Activated CD4-positive, alpha-beta T cell treated with anti-CD3 and anti-CD28 coated beads, Interleukin-2, amount 10 ng/mL, durations not matched to agents 7 days and 5 days (primary cell): ENCODE measurements at regions not wholly inside any gene's neighbourhood (a gene's known extent, or its start where the extent isn't known, plus 50 kb on each side); places are given as distances from the start of the nearest gene placed in this dataset.
"Not testable (repeated sequence)": the region's sequence is repeated elsewhere in the genome, so short reads cannot be mapped to it uniquely, and the experiment has no call there.

Experiments
- CTCF ChIA-PET: fragments of 350-600 bp; sonication (Branson Sonifier 250); formaldehyde crosslinking; loops from one replicate; lab custom pipeline; 2021; ENCODE audit warnings: antibody characterized with exemption; lab: Charles Lee
- POLR2A ChIA-PET: fragments of 350-600 bp; sonication (Branson Sonifier 250); formaldehyde crosslinking; loops from one replicate; lab custom pipeline; 2021; ENCODE audit warnings: antibody characterized with exemption; lab: Charles Lee
- DNase-seq: peaks from one replicate; pipeline ENCODE4 v3.0.0-alpha.2; 2020
- H3K27ac Mint-ChIP-seq: one replicate; pipeline ENCODE4 v1.8.0; 2021; ENCODE audit warnings: mild to moderate bottlenecking, moderate library complexity, mixed read lengths
- H3K27me3 Mint-ChIP-seq: one replicate; pipeline ENCODE4 v1.8.0; 2021; ENCODE audit warnings: mixed read lengths
- H3K36me3 Mint-ChIP-seq: one replicate; pipeline ENCODE4 v1.8.0; 2021; ENCODE audit warnings: low read depth, mixed read lengths
- H3K4me1 Mint-ChIP-seq: one replicate; pipeline ENCODE4 v1.8.0; 2021; ENCODE audit warnings: mixed read lengths
- H3K4me3 Mint-ChIP-seq: one replicate; pipeline ENCODE4 v1.8.0; 2021; ENCODE audit warnings: mild to moderate bottlenecking, moderate library complexity, mixed read lengths
- H3K9me3 Mint-ChIP-seq: one replicate; pipeline ENCODE4 v1.8.0; 2021; ENCODE audit warnings: mixed read lengths

DNA sequence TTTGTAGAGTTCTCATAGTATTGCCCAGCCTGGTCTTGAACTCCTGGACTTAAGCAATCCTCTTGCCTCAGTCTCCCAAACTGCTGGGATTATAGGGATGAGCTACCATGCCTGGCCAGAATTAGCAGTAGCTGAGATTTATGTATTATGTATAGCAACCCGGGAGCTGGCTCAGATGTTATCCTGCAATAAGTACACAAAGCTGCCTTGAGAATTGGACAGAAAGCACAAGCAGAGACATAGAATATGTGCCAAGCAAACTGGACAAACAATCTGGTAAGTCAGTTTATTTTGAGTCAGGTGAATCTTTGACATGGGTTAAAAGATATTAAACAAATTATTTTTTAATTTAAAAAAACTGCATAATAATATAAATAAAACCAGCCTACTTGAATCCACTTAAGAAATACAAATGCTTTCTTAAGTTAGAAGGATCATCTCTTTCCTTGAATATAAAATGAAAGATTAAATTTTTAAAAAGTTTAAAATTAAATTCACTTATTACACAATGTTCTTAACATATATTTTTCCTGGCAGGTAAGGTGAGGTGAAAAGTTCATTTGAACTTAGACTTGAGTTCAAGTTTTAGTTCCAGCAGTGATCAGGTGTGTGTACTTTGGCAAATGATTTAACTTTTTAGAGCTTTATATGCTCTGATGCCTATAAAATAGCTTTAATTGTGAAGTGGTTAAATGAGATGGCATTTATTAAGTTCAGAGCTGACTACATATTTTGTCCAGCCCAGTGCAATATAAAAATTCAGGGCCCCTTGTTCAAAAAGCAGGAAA, 87.8 kb upstream of the ACSL1 start:
- Mint-ChIP-seq H3K9me3 (peaks cover 12% of the 10 kb centered on the region), H3K36me3 (no peaks in the 10 kb centered on the region), H3K4me3 (no peak overlapping the region), H3K27me3 (peaks cover 14% of the 10 kb centered on the region), H3K27ac (no peak overlapping the region), H3K4me1 (no peaks in the 10 kb centered on the region)
- DNase-seq, result no peak
- ChIA-PET CTCF (interaction anchor here (0.7 to 1.3 kb wide), 3 partner anchors 14 to 1359 kb away, joined by 3 read pairs; no protein-coding TSS in a partner anchor), POLR2A (no interaction called here)

DNA sequence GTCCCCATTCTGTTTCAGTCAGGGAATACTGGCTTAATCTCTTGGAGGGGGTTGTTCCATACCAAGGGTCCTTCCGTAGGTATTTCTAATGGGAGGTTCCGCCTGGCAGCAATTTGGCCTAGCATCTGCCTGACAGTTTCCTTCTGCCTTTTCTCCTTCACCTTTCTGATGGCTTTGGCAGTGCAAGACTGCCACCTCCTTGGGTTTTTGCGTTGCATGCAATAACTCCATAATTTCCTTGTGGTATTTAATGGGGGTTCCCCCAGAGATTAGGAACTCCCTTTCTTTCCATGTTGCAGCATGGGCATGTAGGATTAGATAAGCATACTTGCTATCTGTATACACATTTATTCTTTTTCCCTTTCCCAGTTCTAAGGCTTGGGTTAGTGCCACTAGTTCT, 93.0 kb upstream of the ACSL1 start:
- peaks cover 11% of the 10 kb centered on the region for H3K27me3 Mint-ChIP-seq
- H3K27ac Mint-ChIP-seq, H3K36me3 Mint-ChIP-seq, POLR2A ChIA-PET, H3K9me3 Mint-ChIP-seq, H3K4me3 Mint-ChIP-seq, DNase-seq, H3K4me1 Mint-ChIP-seq: not testable (repeated sequence)
- CTCF ChIA-PET, result interaction anchor here (0.5 kb wide), 1 partner anchor 261 kb away, joined by 3 read pairs; no protein-coding TSS in a partner anchor

DNA sequence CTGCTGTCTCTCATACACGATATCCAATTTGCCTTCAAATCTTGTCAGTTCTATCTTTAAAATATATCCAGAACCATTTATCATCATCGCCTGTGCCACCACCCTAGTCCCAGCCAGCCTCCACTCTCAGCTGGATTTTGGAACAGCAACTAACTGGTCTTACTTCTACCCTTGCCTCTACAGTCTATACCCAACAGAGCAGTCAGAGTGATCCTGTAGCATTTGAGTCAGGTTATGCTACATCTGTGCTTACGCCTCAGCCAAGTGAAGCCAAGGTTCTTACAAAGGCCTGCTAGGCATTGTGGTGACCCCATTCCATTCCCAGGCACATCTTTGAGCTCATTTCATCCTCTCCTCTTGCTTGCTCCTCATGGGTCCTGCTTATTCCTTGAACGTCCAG, 95.7 kb upstream of the ACSL1 start:
- ChIA-PET POLR2A (no interaction called here), CTCF (no interaction called here)
- Mint-ChIP-seq H3K27ac (no peak overlapping the region), H3K27me3 (peaks cover 5% of the 10 kb centered on the region), H3K36me3 (no peaks in the 10 kb centered on the region), H3K4me3 (no peak overlapping the region), H3K4me1 (no peaks in the 10 kb centered on the region), H3K9me3 (no peaks in the 10 kb centered on the region)
- no peak for DNase-seq

DNA sequence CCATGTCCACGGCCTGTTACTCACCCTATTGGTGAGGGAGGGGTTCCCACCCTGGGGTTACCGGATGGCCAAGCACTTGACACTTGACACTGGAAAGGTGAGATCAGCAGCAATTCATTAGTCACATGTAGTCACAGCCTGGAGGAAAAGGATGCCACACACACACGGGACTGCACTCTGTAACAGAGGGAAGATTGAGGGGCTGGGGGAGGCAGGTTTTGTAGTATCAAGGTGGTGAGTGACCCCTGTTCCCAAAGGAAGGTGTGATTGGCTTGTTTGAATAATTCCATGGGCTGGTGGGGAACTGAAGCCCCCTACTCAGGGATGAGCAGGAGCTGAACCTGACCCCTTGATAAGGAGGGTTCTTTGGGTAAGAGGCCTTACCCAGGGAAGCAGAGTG, 96.0 kb upstream of the HELT start:
- Mint-ChIP-seq H3K4me3 (no peak overlapping the region), H3K27me3 (peaks cover 3% of the 10 kb centered on the region), H3K27ac (no peak overlapping the region), H3K4me1 (no peaks in the 10 kb centered on the region), H3K36me3 (no peaks in the 10 kb centered on the region), H3K9me3 (peaks cover 4% of the 10 kb centered on the region)
- no peak for DNase-seq
- ChIA-PET POLR2A (no interaction called here), CTCF (no interaction called here)

DNA sequence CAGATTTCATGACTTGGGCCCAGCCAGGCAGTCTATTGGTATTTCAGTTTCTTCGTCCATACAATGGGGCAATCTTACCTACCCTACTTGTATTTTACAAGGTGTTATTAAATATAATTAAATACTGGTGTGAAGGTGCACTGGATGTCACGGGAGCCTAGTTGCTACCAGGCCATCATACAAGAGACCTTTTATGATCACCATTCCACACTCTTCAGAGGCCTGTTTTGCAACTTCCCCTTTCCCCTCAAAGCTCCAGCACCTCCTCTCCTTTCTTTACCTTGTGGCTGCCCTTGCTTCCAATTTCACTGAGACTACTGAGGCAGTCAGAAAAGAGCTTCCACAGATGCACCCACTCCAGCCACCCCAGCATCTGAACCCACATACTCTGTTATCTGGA, 93.8 kb upstream of the HELT start:
- H3K4me1 Mint-ChIP-seq, result no peaks in the 10 kb centered on the region
- no peaks in the 10 kb centered on the region for H3K36me3 Mint-ChIP-seq
- no peaks in the 10 kb centered on the region for H3K27me3 Mint-ChIP-seq
- ChIA-PET POLR2A (no interaction called here), CTCF (no interaction called here)
- H3K4me3 Mint-ChIP-seq, result no peak overlapping the region
- peaks cover 14% of the 10 kb centered on the region for H3K9me3 Mint-ChIP-seq
- no peak for DNase-seq
- H3K27ac Mint-ChIP-seq, result no peak overlapping the region

DNA sequence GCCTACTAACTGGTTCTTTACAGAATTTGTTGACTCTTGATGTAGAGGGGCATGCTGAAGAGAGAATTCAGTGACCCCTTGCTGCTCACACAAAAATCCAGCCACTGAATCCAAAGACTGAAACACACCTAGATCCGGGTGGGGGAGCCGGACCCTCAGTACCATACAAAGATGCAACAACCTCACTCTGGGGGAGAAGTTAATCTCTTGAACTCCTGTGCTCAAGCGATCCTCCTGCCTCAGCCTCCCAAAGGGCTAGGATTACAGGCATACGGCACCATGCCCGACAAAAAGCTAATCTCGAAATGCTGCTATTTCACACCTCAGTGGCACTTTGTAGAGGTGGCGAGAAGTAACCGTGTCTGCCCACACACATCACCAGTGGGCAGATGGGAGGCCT, 88.8 kb upstream of the HELT start:
- DNase-seq, result no peak
- Mint-ChIP-seq H3K9me3 (peaks cover 14% of the 10 kb centered on the region), H3K4me3 (no peak overlapping the region), H3K36me3 (no peaks in the 10 kb centered on the region), H3K27me3 (no peaks in the 10 kb centered on the region), H3K27ac (no peak overlapping the region), H3K4me1 (no peaks in the 10 kb centered on the region)
- CTCF ChIA-PET, result no interaction called here
- POLR2A ChIA-PET, result no interaction called here

DNA sequence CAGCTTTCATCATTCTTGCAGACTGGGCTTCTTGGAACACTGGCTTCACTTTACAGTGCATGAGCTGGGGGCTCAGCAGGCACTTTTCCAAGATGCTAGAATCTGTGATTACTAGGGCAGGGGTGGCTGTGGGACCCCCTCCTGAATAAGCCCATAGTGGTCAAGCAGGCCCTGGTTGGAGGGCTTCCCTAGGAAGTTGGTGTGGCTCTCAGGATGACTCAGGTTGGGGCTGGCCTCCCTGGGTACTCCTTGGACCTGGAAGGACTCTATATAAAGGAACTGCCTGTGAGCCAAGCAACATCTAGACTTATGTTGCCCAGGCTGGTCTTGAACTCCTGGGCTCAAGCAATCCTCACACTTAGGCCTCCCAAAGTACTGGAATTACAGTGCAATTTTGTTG, 88.3 kb upstream of the HELT start:
- Mint-ChIP-seq H3K9me3 (peaks cover 14% of the 10 kb centered on the region), H3K36me3 (no peaks in the 10 kb centered on the region), H3K4me1 (no peaks in the 10 kb centered on the region), H3K27me3 (no peaks in the 10 kb centered on the region), H3K4me3 (no peak overlapping the region), H3K27ac (no peak overlapping the region)
- ChIA-PET POLR2A (no interaction called here), CTCF (no interaction called here)
- DNase-seq, result no peak

DNA sequence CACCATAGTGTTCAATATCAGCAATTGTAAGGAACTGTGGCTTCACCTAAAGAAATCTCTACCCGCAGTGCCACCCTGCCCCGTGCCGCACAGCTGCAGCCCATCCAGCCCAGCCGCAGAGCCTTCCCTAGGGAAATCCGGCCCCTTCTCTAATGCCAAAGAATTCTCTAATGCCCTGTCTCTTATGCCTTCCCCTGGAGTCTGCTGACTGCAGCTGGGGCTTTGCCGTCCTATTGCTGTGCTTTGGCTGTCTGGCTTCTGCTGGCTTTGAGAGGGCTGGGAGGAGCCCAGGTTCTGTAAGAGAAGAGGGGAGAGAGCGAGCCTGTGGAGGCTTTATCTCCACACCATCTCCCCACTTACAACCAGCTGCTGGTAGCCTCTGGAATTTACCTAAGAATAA, 85.9 kb upstream of the HELT start:
- H3K4me1 Mint-ChIP-seq, result no peaks in the 10 kb centered on the region
- ChIA-PET POLR2A (no interaction called here), CTCF (no interaction called here)
- H3K27me3 Mint-ChIP-seq, result peaks cover 2% of the 10 kb centered on the region
- H3K36me3 Mint-ChIP-seq, result no peaks in the 10 kb centered on the region
- H3K9me3 Mint-ChIP-seq, result peaks cover 9% of the 10 kb centered on the region
- H3K4me3 Mint-ChIP-seq, result no peak overlapping the region
- no peak for DNase-seq
- H3K27ac Mint-ChIP-seq, result no peak overlapping the region

DNA sequence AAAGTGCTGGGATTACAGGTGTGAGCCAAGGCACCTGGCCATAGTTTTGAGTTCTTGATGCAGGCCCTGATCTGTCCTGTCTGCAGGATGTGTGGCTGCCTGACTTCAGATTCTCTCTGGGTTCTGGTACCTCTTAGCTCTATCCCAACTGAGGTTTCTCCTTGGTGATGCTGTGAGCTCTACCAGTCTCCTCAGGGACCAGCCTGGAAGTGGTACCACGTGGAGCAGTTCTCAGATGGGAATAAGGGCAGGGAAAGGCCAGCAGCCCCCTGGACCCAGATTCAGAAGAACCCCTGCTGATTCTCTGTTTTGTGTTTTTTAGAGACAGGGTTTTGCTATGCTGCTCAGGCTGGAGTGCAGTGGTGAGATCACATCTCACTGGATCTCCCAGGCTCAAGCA, 85.0 kb upstream of the HELT start:
- peaks cover 5% of the 10 kb centered on the region for H3K9me3 Mint-ChIP-seq
- no peak overlapping the region for H3K4me3 Mint-ChIP-seq
- CTCF ChIA-PET, result interaction anchor here (0.7 to 1.2 kb wide), 2 partner anchors 24 to 26 kb away, joined by 4 read pairs; no protein-coding TSS in a partner anchor
- no peak for DNase-seq
- H3K36me3 Mint-ChIP-seq, result no peaks in the 10 kb centered on the region
- peaks cover 6% of the 10 kb centered on the region for H3K27me3 Mint-ChIP-seq
- no peak overlapping the region for H3K27ac Mint-ChIP-seq
- no peaks in the 10 kb centered on the region for H3K4me1 Mint-ChIP-seq
- POLR2A ChIA-PET, result no interaction called here

DNA sequence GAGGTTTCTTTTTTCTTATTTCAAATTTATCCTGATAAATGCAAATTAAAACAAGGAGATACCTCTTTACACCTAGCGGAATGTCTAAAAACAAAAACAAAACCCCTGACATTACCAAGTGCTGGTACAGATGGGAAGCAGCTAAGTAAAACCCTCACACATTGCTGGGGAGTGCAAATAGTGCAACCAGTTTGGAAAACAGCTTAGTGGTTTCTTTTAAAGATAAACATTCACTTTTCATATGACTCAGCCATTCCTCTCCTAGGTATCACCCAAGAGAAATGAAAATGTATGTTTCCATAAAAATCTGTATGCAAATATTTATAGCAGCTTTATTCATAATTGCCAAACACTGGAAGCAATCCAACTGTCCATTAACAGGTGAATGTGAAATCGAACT, 84.1 kb upstream of the HELT start:
- POLR2A ChIA-PET, result no interaction called here
- no peaks in the 10 kb centered on the region for H3K36me3 Mint-ChIP-seq
- H3K27me3 Mint-ChIP-seq, result peaks cover 8% of the 10 kb centered on the region
- no peak for DNase-seq
- no peaks in the 10 kb centered on the region for H3K4me1 Mint-ChIP-seq
- H3K9me3 Mint-ChIP-seq, result no peaks in the 10 kb centered on the region
- H3K27ac Mint-ChIP-seq, result no peak overlapping the region
- CTCF ChIA-PET, result interaction anchor here (1.2 kb wide), 1 partner anchor 23 kb away, joined by 4 read pairs; no protein-coding TSS in a partner anchor
- no peak overlapping the region for H3K4me3 Mint-ChIP-seq

DNA sequence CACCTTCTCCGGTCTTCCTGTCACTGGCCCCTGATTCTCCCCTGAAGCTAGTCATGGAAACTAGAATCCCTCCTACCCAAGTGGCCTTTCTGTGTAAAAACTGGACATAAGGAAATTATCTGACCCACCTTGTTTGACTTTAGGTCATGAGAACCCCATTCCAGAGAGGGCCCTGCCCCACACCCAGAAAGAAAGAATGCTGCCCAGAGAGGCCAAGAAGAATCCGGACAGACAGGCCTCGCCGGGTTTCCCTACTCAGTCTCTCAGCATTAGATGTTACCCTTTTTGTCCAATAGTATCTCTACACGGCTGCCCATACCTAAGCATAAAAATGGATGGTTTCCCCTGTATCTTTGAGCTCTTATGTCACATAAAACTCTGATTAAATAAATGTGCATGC, 83.3 kb upstream of the HELT start:
- Mint-ChIP-seq H3K27ac (no peak overlapping the region), H3K27me3 (peaks cover 9% of the 10 kb centered on the region), H3K36me3 (no peaks in the 10 kb centered on the region), H3K4me3 (no peak overlapping the region), H3K4me1 (no peaks in the 10 kb centered on the region), H3K9me3 (no peaks in the 10 kb centered on the region)
- ChIA-PET CTCF (no interaction called here), POLR2A (no interaction called here)
- no peak for DNase-seq

DNA sequence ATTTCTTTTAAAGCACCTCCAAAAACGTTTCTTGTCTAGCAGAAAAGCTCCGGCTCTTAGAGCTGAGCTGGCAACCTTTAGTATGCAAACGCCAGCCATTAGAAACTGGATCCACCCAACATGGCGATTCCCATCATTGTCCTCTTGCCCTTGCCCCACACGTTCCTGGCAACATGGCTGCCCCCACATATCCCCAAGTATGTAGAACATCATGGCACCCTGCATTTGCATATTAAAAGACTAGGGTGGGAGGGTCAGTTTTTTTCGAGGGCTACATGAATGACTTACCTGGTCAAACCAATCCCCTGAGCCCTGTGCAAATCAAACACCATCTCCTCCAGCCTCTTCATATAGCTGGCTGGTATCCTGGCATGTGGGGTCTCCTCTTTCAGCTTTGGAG, 82.2 kb upstream of the HELT start:
- CTCF ChIA-PET, result interaction anchor here (0.8 kb wide), 1 partner anchor 189 kb away, joined by 3 read pairs; no protein-coding TSS in a partner anchor
- no peak for DNase-seq
- no peaks in the 10 kb centered on the region for H3K4me1 Mint-ChIP-seq
- H3K27ac Mint-ChIP-seq, result no peak overlapping the region
- peaks cover 11% of the 10 kb centered on the region for H3K27me3 Mint-ChIP-seq
- H3K9me3 Mint-ChIP-seq, result no peaks in the 10 kb centered on the region
- POLR2A ChIA-PET, result no interaction called here
- H3K4me3 Mint-ChIP-seq, result no peak overlapping the region
- no peaks in the 10 kb centered on the region for H3K36me3 Mint-ChIP-seq

DNA sequence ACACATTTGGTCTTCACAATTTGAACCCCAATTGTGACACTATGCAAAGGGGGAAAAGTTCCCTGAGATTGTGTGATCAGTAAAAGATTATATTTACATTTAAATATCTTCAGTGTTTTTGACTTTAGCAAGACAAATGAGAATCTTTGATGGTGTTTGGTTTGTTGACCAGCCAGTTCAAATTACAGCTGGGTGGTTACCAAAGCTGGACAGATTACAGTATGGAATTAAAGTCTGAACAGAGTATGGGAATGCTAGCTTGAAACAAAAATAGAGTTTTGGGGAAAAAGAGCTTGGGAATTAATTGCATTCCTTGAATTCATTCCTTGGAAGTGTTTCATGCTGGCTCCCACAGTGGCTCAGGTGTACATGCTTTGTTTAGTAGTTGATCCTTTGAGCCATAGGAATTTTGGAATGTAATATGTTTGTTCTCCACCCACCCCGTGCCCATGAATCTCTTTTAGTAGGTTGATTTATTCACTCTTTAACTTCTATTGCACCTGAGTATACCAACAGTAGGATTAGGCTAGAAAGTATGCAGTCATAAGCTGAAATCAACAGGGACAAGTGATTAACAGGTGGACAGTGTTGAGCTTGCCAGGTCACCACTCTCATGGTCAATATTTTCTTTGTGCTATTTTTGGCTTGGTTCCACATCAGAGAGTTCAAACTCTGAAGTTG, 81.1 kb upstream of the HELT start:
- DNase-seq, result no peak
- Mint-ChIP-seq H3K27me3 (peaks cover 11% of the 10 kb centered on the region), H3K4me3 (no peak overlapping the region), H3K4me1 (no peaks in the 10 kb centered on the region), H3K27ac (no peak overlapping the region), H3K9me3 (no peaks in the 10 kb centered on the region), H3K36me3 (no peaks in the 10 kb centered on the region)
- ChIA-PET CTCF (interaction anchor here (0.6 kb wide), 1 partner anchor 62 kb away, joined by 3 read pairs; no protein-coding TSS in a partner anchor), POLR2A (no interaction called here)
